NCI-H345 treated with DMSO at 0.1 percent for 48 hours (cell line): ENCODE measurements at regions not wholly inside any gene's neighbourhood (a gene's known extent, or its start where the extent isn't known, plus 50 kb on each side); places are given as distances from the start of the nearest gene placed in this dataset.

Experiments
- DNase-seq: peaks from one replicate; lab custom pipeline; 2025; ENCODE audit not compliant: unreplicated experiment; lab: John Stamatoyannopoulos, UW

GRCh38 chr2:71783215-71783614, 329.9 kb downstream of the DYSF start:
- DNase-seq = no peak

GRCh38 chr2:71782323-71782722, 329.0 kb downstream of the DYSF start:
- no peak for DNase-seq

GRCh38 chr2:71781695-71782228, 328.4 kb downstream of the DYSF start:
- no peak for DNase-seq

- no peak for DNase-seq
Observed at GRCh38 chr2:71780162-71780561, 326.8 kb downstream of the DYSF start.

- no peak for DNase-seq
Observed at GRCh38 chr2:71779774-71780105, 326.4 kb downstream of the DYSF start.

GRCh38 chr2:71778936-71779773, 325.8 kb downstream of the DYSF start:
- no peak for DNase-seq

- DNase-seq = no peak
Observed at GRCh38 chr2:71778514-71778913, 325.2 kb downstream of the DYSF start.

GRCh38 chr2:71777946-71778345, 324.6 kb downstream of the DYSF start:
- no peak for DNase-seq

GRCh38 chr2:71776227-71776626, 322.9 kb downstream of the DYSF start:
- no peak for DNase-seq

- DNase-seq = no peak
Observed at GRCh38 chr2:71773218-71773617, 319.9 kb downstream of the DYSF start.

GRCh38 chr2:71772510-71773172, 319.3 kb downstream of the DYSF start:
- DNase-seq = no peak

- no peak for DNase-seq
Observed at GRCh38 chr2:71767663-71768062, 314.3 kb downstream of the DYSF start.

- no peak for DNase-seq
Observed at GRCh38 chr2:71759060-71759459, 305.7 kb downstream of the DYSF start.

- DNase-seq = no peak
Observed at GRCh38 chr2:71757351-71757750, 304.0 kb downstream of the DYSF start.

GRCh38 chr2:71756280-71756906, 303.0 kb downstream of the DYSF start:
- no peak for DNase-seq

GRCh38 chr2:71751590-71751989, 298.2 kb downstream of the DYSF start:
- DNase-seq = no peak

- no peak for DNase-seq
Observed at GRCh38 chr2:71749671-71750101, 296.3 kb downstream of the DYSF start.

- DNase-seq = no peak
Observed at GRCh38 chr2:71748227-71748626, 294.9 kb downstream of the DYSF start.

- DNase-seq = no peak
Observed at GRCh38 chr2:71747559-71747958, 294.2 kb downstream of the DYSF start.

- DNase-seq = no peak
Observed at GRCh38 chr2:71746946-71747501, 293.7 kb downstream of the DYSF start.

- DNase-seq = no peak
Observed at GRCh38 chr2:71744781-71745180, 291.4 kb downstream of the DYSF start.
